ENCODE measurements at regions not wholly inside any gene's neighbourhood (a gene's known extent, or its start where the extent isn't known, plus 50 kb on each side); places are given as distances from the start of the nearest gene placed in this dataset.

DNA sequence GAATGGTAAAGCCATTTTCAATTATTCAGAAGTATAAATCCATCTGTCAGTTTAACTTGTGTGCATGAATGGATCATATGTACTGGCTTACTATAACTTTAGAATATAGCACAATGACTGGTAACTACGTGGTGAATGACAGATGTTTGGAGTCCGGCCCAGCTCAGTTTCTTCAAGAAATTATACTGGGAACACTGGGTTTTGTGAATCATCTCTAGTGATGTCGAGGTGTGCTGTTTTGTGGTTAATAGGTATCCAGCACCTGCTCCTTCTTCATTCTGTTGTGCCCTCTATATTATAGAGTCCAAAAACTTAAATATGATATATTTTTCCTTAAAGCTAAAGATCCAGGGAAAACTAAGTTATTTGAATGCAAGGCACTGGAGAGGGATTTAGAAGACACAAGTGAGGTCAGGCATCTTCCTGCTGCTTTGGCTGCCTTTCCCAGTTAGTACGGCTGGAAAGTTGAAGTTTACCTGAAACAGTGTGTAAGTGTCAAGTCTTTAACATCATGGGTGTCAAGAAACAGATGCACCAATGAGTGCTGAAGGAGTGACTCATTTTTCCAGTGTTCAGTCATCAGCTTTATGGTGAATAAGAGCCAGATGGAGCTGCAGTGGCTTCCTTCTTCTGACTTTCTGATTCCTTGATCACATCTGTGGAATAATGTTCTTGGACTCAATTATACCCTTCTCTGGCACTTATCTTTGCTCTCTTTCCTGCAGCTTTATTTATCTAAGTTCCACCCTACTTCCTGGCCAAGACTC, 1079.5 kb upstream of the CELF4 start:
- no peak overlapping the region for H3K4ac ChIP-seq (replicated peaks; ENCODE audit: insufficient read length, low read depth, low read length)
- CTCF ChIA-PET (ENCODE audit: partially characterized antibody), result no interaction called here
- H3K4me3 ChIP-seq (ENCODE audit: extremely low read depth in 1 of 4, insufficient read depth in 2 of 4, low read depth in 3 of 4, low read length in 4 of 4), result no peak overlapping the region
- H2BK5ac ChIP-seq (ENCODE audit: low read depth, low read length), result no peak overlapping the region
- no peaks in the 10 kb centered on the region for H3K79me2 ChIP-seq (ENCODE audit: control insufficient read depth in 1 of 2, insufficient read depth in 2 of 2, low read length in 2 of 2)
- H3K4me1 ChIP-seq (replicated peaks in 1 of 4; ENCODE audit: control insufficient read depth in 3 of 4, insufficient read depth in 4 of 4, low read length in 3 of 4), result no peaks in the 10 kb centered on the region
- H3K9ac ChIP-seq (replicated peaks in 1 of 4; ENCODE audit: extremely low read depth in 1 of 4, low read depth in 3 of 4, low read length in 3 of 4), result no peak overlapping the region
- no peak overlapping the region for H2BK15ac ChIP-seq (ENCODE audit: low read length)
- H3K23me2 ChIP-seq (ENCODE audit: low read depth, low read length), result no peaks in the 10 kb centered on the region
- no peak overlapping the region for H4K91ac ChIP-seq (replicated peaks; ENCODE audit: insufficient read length, low read length)
- no peak overlapping the region for H3K18ac ChIP-seq (ENCODE audit: extremely low read depth, low read length)
- no peak overlapping the region for H3K14ac ChIP-seq (ENCODE audit: insufficient read length)
- H3K36me3 ChIP-seq (ENCODE audit: control insufficient read depth in 2 of 4, insufficient read depth in 4 of 4, low read length in 3 of 4), result no peaks in the 10 kb centered on the region
- 0 out of 4 replicates have a peak, but pooled peaks cover 0 to under 1% of the 10 kb centered on the region in 2 experiments for H3K9me3 ChIP-seq (ENCODE audit: insufficient read depth in 2 of 2, low read depth in 1 of 2, low read length in 1 of 2)
- no peaks in the 10 kb centered on the region for H3K79me1 ChIP-seq (ENCODE audit: low read depth, low read length)
- DNase-seq (ENCODE audit: low read depth in 1 of 2, low spot score in 2 of 2), result no peak
- H4K5ac ChIP-seq (ENCODE audit: insufficient read length, low read depth, low read length), result no peak overlapping the region
- no peak overlapping the region for H3K23ac ChIP-seq (ENCODE audit: insufficient read length)
- WGBS, 2 experiments (ENCODE audit: extremely low coverage in 1 of 2, insufficient coverage in 1 of 2, insufficient read length in 1 of 2, insufficient replicate concordance in 2 of 2, low coverage in 1 of 2, low lambda C conversion rate in 2 of 2, missing lambda C conversion rate in 1 of 2), result 98% methylated on average over 4 of the region's 4 CpGs; no CpG with 5 or more reads in 1 of the 2 experiments
- H2BK12ac ChIP-seq (ENCODE audit: low read depth, low read length), result no peak overlapping the region
- no peak for FAIRE-seq
- H2BK20ac ChIP-seq (ENCODE audit: low read length), result no peak overlapping the region
- H4K8ac ChIP-seq (ENCODE audit: extremely low read depth, insufficient read depth, low read length), result no peak overlapping the region
- H2BK120ac ChIP-seq (replicated peaks; ENCODE audit: low read depth, low read length), result no peak overlapping the region
- H3K4me2 ChIP-seq (ENCODE audit: insufficient read depth in 1 of 2, low read depth in 2 of 2, low read length in 2 of 2), result no peak overlapping the region
- no peak overlapping the region for H2AK5ac ChIP-seq (ENCODE audit: low read depth, low read length)
- H3K56ac ChIP-seq (replicated peaks; ENCODE audit: insufficient read length, low read depth, low read length), result no peak overlapping the region
- H4K20me1 ChIP-seq (replicated peaks in 1 of 2; ENCODE audit: control insufficient read depth in 1 of 2, insufficient read depth in 2 of 2, low read length in 2 of 2), result no peaks in the 10 kb centered on the region
- H2AFZ ChIP-seq (ENCODE audit: low read length), result no peak overlapping the region
- POLR2A ChIA-PET (ENCODE audit: partially characterized antibody), result no interaction called here
- no peaks in the 10 kb centered on the region for H3K27me3 ChIP-seq (replicated peaks in 1 of 4; ENCODE audit: control insufficient read depth in 3 of 4, extremely low read depth in 1 of 4, insufficient read depth in 3 of 4, low read length in 3 of 4)
- H3K27ac ChIP-seq (ENCODE audit: low read depth, low read length), result no peak overlapping the region
- no peak for TF ChIP-seq KDM1A (IDR thresholded peaks at IDR 0.05; ENCODE audit: borderline replicate concordance, low read length)

Data from H1 (cell line).